ENCODE measurements at regions not wholly inside any gene's neighbourhood (a gene's known extent, or its start where the extent isn't known, plus 50 kb on each side); places are given as distances from the start of the nearest gene placed in this dataset.

GRCh38 chr4:129246910-129247461, 151.0 kb downstream of the C4orf33 start:
- TF ChIP-seq EZH2 (IDR thresholded peaks at IDR 0.05; ENCODE audit: low read length), result no peak
- TF ChIP-seq CTCF (optimal IDR thresholded peaks at IDR 0.05 in 1 of 3, IDR thresholded peaks at IDR 0.05 in 1 of 3, conservative IDR thresholded peaks at IDR 0.05 in 1 of 3; ENCODE audit: extremely low read depth in 1 of 3, insufficient read depth in 2 of 3, low read length in 3 of 3), result no peak
- Histone ChIP-seq H3K9me3 (ENCODE audit: control insufficient read depth, low read depth, low read length) (no peaks in the 10 kb centered on the region), H3K4me1 (ENCODE audit: control insufficient read depth, extremely low read depth, insufficient read depth, low read length) (no peaks in the 10 kb centered on the region), H3K36me3 (ENCODE audit: control insufficient read depth in 2 of 2, extremely low read depth in 1 of 2, insufficient read depth in 2 of 2, low read length in 2 of 2) (no peaks in the 10 kb centered on the region), H3K79me2 (ENCODE audit: control insufficient read depth, insufficient read depth, low read length) (no peaks in the 10 kb centered on the region), H3K4me2 (ENCODE audit: control insufficient read depth, extremely low read depth, insufficient read depth, low read depth, low read length) (no peak overlapping the region), H3K27ac (ENCODE audit: control insufficient read depth, insufficient read depth, low read length) (no peak overlapping the region), H3K4me3 (ENCODE audit: control insufficient read depth in 2 of 3, extremely low read depth in 1 of 3, insufficient read depth in 2 of 3, low read depth in 1 of 3, low read length in 3 of 3) (no peak overlapping the region), H4K20me1 (ENCODE audit: control insufficient read depth, extremely low read depth, insufficient read depth, low read length) (no peaks in the 10 kb centered on the region), H3K27me3 (ENCODE audit: control insufficient read depth, extremely low read depth, insufficient read depth, low read length) (no peaks in the 10 kb centered on the region), H2AFZ (ENCODE audit: control insufficient read depth, low read length) (no peak overlapping the region), H3K9ac (ENCODE audit: control insufficient read depth, extremely low read depth, insufficient read depth, low read length) (no peak overlapping the region), H3K9me1 (ENCODE audit: control insufficient read depth, extremely low read depth, insufficient read depth, low read length) (no peaks in the 10 kb centered on the region)
- dilution Hi-C loops (cut with MboI; ENCODE audit: extremely low pct_ligation_motif_present, low sequenced_read_pairs), result no loop called here
- DNase-seq (ENCODE audit: low read depth, low spot score), result no peak
- no peak for FAIRE-seq

- H4K20me1 ChIP-seq (ENCODE audit: control insufficient read depth, extremely low read depth, insufficient read depth, low read length), result no peaks in the 10 kb centered on the region
- dilution Hi-C loops (cut with MboI; ENCODE audit: extremely low pct_ligation_motif_present, low sequenced_read_pairs), result no loop called here
- FAIRE-seq (no peak), DNase-seq (ENCODE audit: low read depth, low spot score) (no peak)
- H3K4me2 ChIP-seq (ENCODE audit: control insufficient read depth, extremely low read depth, insufficient read depth, low read depth, low read length), result no peak overlapping the region
- no peaks in the 10 kb centered on the region for H3K79me2 ChIP-seq (ENCODE audit: control insufficient read depth, insufficient read depth, low read length)
- no peaks in the 10 kb centered on the region for H3K4me1 ChIP-seq (ENCODE audit: control insufficient read depth, extremely low read depth, insufficient read depth, low read length)
- no peaks in the 10 kb centered on the region for H3K27me3 ChIP-seq (ENCODE audit: control insufficient read depth, extremely low read depth, insufficient read depth, low read length)
- TF ChIP-seq CTCF (optimal IDR thresholded peaks at IDR 0.05 in 1 of 3, IDR thresholded peaks at IDR 0.05 in 1 of 3, conservative IDR thresholded peaks at IDR 0.05 in 1 of 3; ENCODE audit: extremely low read depth in 1 of 3, insufficient read depth in 2 of 3, low read length in 3 of 3) (no peak), EZH2 (IDR thresholded peaks at IDR 0.05; ENCODE audit: low read length) (no peak)
- H3K9me3 ChIP-seq (ENCODE audit: control insufficient read depth, low read depth, low read length), result no peaks in the 10 kb centered on the region
- no peak overlapping the region for H3K9ac ChIP-seq (ENCODE audit: control insufficient read depth, extremely low read depth, insufficient read depth, low read length)
- no peaks in the 10 kb centered on the region for H3K36me3 ChIP-seq (ENCODE audit: control insufficient read depth in 2 of 2, extremely low read depth in 1 of 2, insufficient read depth in 2 of 2, low read length in 2 of 2)
- no peak overlapping the region for H3K27ac ChIP-seq (ENCODE audit: control insufficient read depth, insufficient read depth, low read length)
- H3K4me3 ChIP-seq (ENCODE audit: control insufficient read depth in 2 of 3, extremely low read depth in 1 of 3, insufficient read depth in 2 of 3, low read depth in 1 of 3, low read length in 3 of 3), result no peak overlapping the region
- H3K9me1 ChIP-seq (ENCODE audit: control insufficient read depth, extremely low read depth, insufficient read depth, low read length), result no peaks in the 10 kb centered on the region
- H2AFZ ChIP-seq (ENCODE audit: control insufficient read depth, low read length), result no peak overlapping the region
Observed at GRCh38 chr4:129248621-129249020, 152.7 kb downstream of the C4orf33 start.
